ENCODE measurements at regions not wholly inside any gene's neighbourhood (a gene's known extent, or its start where the extent isn't known, plus 50 kb on each side); places are given as distances from the start of the nearest gene placed in this dataset.

DNA sequence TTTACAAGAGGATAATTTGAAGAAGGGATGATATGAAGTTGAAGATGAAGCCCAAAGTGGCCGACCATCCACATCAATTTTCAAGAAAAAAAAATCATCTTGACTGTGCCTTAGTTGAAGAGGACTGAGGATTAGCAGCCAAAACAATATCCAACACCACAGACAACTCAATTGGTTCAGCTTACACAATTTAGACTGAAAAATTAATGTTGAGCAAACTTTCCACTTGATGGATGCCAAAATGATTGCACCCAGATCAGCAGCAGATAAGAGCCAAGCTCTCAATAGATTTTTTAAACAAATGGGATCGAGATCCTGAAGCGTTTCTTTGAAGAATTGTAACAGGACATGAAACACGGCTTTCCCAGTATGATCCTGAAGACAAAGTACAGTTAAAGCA lies 163.2 kb downstream of the GADD45G start:
- Histone ChIP-seq H3K9me3 (no peaks in the 10 kb centered on the region), H3K4me3 (no peak overlapping the region), H3K27ac (peak overlapping the region; percentile 20 to 59), H3K27me3 (no peaks in the 10 kb centered on the region), H3K4me1 (peaks cover 0 to 6% of the 10 kb centered on the region in 2 donors), H3K36me3 (no peaks in the 10 kb centered on the region)
- TF ChIP-seq, protein P1, sequence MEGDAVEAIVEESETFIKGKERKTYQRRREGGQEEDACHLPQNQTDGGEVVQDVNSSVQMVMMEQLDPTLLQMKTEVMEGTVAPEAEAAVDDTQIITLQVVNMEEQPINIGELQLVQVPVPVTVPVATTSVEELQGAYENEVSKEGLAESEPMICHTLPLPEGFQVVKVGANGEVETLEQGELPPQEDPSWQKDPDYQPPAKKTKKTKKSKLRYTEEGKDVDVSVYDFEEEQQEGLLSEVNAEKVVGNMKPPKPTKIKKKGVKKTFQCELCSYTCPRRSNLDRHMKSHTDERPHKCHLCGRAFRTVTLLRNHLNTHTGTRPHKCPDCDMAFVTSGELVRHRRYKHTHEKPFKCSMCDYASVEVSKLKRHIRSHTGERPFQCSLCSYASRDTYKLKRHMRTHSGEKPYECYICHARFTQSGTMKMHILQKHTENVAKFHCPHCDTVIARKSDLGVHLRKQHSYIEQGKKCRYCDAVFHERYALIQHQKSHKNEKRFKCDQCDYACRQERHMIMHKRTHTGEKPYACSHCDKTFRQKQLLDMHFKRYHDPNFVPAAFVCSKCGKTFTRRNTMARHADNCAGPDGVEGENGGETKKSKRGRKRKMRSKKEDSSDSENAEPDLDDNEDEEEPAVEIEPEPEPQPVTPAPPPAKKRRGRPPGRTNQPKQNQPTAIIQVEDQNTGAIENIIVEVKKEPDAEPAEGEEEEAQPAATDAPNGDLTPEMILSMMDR (IDR thresholded peaks at IDR 0.05), result no peak
- no peak for TF ChIP-seq POLR2A (IDR thresholded peaks at IDR 0.05)
- DNase-seq, result no peak
- intact Hi-C loops (cut with DNase I; ENCODE audit: low total_unique reads), result no loop called here

DNA sequence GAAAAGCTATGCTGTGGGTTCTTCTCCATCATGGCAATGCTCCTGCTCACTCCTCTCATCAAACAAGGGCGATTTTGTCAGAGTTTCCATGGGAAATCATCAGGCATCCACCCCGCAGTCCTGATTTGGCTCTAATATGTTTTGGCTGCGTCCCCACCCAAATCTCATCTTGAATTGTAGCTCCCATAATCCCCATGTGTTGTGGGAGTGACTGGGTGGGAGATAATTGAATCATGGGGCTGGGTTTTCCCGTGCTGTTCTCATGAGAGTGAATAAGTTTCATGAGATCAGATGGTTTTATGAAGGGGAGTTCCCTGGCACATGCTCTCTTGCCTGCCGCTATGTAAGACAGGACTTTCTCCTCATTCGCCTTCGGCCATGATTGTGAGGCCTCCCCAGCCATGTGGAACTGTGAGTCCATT lies 163.8 kb downstream of the GADD45G start:
- intact Hi-C loops (cut with DNase I; ENCODE audit: low total_unique reads), result no loop called here
- Histone ChIP-seq H3K27me3 (no peaks in the 10 kb centered on the region), H3K9me3 (no peaks in the 10 kb centered on the region), H3K4me1 (peaks cover 0 to 6% of the 10 kb centered on the region in 2 donors), H3K36me3 (no peaks in the 10 kb centered on the region), H3K4me3 (no peak overlapping the region), H3K27ac (peak overlapping the region; percentile 36 to 59)
- TF ChIP-seq POLR2A (IDR thresholded peaks at IDR 0.05), result no peak
- TF ChIP-seq, protein P1 (IDR thresholded peaks at IDR 0.05), result no peak
- DNase-seq, result peak; percentile 60 to 78

DNA sequence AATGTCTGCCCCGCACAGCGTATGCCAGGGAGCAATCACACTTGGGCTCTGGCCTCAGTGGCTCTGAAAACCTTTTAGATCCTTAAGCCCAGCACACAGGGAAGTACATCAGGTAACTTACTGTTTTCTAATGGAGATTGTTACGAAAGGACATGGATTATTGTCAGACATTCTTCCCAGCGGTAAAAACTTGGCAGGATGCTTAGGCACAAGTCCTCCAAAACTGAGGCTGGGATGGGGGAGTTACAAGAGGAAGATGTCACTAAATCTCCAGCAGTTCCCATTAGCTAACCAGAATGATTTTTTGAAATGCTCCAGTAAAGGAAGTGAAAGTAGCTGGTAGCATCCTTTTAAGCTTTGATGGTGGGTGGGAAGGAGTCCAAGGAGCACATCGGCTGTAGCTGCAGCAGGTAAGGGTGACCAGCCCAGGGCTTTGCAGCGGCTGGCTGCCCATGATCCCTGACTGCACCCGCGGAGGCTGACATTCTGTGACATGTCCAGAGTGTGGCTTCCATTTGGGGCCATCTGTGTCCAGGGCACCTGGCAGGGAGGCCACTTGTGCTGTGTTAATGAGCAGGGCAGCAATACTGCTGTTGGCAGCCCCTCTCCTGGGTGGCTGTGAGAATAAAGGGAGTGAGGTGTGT lies 165.8 kb downstream of the GADD45G start:
- peak in 1 of 2 donors; percentile 36 for DNase-seq
- intact Hi-C loops (cut with DNase I; ENCODE audit: low total_unique reads), result no loop called here

DNA sequence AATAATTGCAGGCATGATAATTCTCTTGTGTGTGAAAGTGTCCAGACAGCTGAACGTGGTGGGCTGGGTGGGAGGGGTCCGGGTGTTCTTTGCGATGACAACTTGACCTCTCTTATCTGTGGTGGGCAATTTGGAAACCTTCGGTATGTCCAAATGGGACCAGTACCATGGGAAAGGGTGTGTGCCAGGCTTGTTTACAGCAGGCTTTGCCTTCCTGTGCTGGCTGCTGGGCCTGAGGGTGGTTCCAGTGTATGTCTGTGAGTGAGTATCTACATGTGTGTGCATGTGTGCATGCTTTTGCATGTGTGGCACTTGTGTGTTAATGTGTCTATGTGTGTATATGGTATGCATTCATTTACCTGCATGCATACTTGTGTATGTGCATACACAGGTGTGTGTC lies 166.4 kb downstream of the GADD45G start:
- Histone ChIP-seq H3K27me3 (no peaks in the 10 kb centered on the region), H3K9me3 (no peaks in the 10 kb centered on the region), H3K4me1 (peaks cover 0 to 6% of the 10 kb centered on the region in 2 donors), H3K36me3 (no peaks in the 10 kb centered on the region), H3K4me3 (no peak overlapping the region), H3K27ac (peak overlapping the region; percentile 12 to 45)
- DNase-seq, result no peak
- TF ChIP-seq POLR2A (IDR thresholded peaks at IDR 0.05), result no peak
- TF ChIP-seq, protein P1 (IDR thresholded peaks at IDR 0.05), result no peak
- intact Hi-C loops (cut with DNase I; ENCODE audit: low total_unique reads), result no loop called here

More for the DNA sequence above, 165.8 kb downstream of the GADD45G start:
- Histone ChIP-seq H3K27me3 (no peaks in the 10 kb centered on the region), H3K27ac (peak overlapping the region; percentile 12 to 45), H3K9me3 (no peaks in the 10 kb centered on the region), H3K4me3 (no peak overlapping the region), H3K36me3 (no peaks in the 10 kb centered on the region), H3K4me1 (peaks cover 0 to 6% of the 10 kb centered on the region in 2 donors)
- TF ChIP-seq, protein P1 (IDR thresholded peaks at IDR 0.05), result no peak
- no peak for TF ChIP-seq POLR2A (IDR thresholded peaks at IDR 0.05)

DNA sequence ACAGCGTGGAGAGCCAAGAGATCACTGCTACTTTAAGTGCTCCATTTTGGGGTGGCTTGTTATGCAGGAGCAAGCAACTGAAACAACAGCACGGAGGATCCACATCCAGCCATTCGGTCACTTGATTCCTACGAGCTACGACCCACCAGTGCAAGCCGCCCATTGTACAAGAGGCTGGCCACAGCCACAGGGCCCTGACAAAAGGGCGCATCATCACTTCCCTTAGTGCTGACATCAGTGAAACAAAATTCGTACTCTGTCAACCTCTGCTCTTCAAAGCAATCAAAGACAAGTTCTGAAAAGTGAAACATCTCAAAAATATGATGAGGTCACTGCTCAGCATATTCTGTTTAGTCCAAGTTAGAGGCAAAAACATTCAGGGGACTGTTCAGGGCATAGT lies 168.4 kb downstream of the GADD45G start:
- no peaks in the 10 kb centered on the region for H3K36me3 ChIP-seq
- TF ChIP-seq POLR2A (IDR thresholded peaks at IDR 0.05), result no peak
- TF ChIP-seq, protein P1 (IDR thresholded peaks at IDR 0.05), result no peak
- no peak for DNase-seq

More for the DNA sequence above, 168.4 kb downstream of the GADD45G start:
- Histone ChIP-seq H3K4me1 (peaks cover 0 to 6% of the 10 kb centered on the region in 2 donors), H3K4me3 (no peak overlapping the region), H3K9me3 (no peaks in the 10 kb centered on the region), H3K27me3 (no peaks in the 10 kb centered on the region), H3K27ac (no peak overlapping the region)
- intact Hi-C loops (cut with DNase I; ENCODE audit: low total_unique reads), result no loop called here
